Stimulated activated naive B cell treated with anti-CD40 and anti-IgM and Interleukin-4, amounts not matched to agents 10 μg/mL and 1 μg/mL and 100 μg/mL, for 72 hours (primary cell): ENCODE measurements at regions not wholly inside any gene's neighbourhood (a gene's known extent, or its start where the extent isn't known, plus 50 kb on each side); places are given as distances from the start of the nearest gene placed in this dataset.

Source experiments
- ATAC-seq, 2 donors: fragments of 150-1000 bp; cut with Tn5 transposase; replicated peaks; 2 replicates each; pipeline ENCODE4 v1.10.0; 2021; ENCODE audit warnings: moderate library complexity in 1 of 2
- DNase-seq: peaks from one replicate; pipeline ENCODE4 v3.0.0; 2021
- H3K27ac Mint-ChIP-seq: one replicate; pipeline ENCODE4 v1.8.0; 2022; ENCODE audit warnings: mild to moderate bottlenecking, mixed read lengths
- H3K27me3 Mint-ChIP-seq, 2 donors: one replicate each; pipeline ENCODE4 v1.8.0; 2022; ENCODE audit warnings: mixed read lengths in 2 of 2
- H3K36me3 Mint-ChIP-seq, 2 donors: one replicate each; pipeline ENCODE4 v1.8.0; 2022; ENCODE audit warnings: mixed read lengths in 2 of 2, mild to moderate bottlenecking in 1 of 2
- H3K4me1 Mint-ChIP-seq, 2 donors: one replicate each; pipeline ENCODE4 v1.8.0; 2022; ENCODE audit warnings: mixed read lengths in 2 of 2, mild to moderate bottlenecking in 1 of 2
- H3K4me3 Mint-ChIP-seq, 2 donors: one replicate each; pipeline ENCODE4 v1.8.0; 2022; ENCODE audit warnings: mild to moderate bottlenecking in 2 of 2, mixed read lengths in 2 of 2, moderate library complexity in 1 of 2
- H3K9me3 Mint-ChIP-seq, 2 donors: one replicate each; pipeline ENCODE4 v1.8.0; 2022; ENCODE audit warnings: mixed read lengths in 2 of 2, mild to moderate bottlenecking in 1 of 2

DNA sequence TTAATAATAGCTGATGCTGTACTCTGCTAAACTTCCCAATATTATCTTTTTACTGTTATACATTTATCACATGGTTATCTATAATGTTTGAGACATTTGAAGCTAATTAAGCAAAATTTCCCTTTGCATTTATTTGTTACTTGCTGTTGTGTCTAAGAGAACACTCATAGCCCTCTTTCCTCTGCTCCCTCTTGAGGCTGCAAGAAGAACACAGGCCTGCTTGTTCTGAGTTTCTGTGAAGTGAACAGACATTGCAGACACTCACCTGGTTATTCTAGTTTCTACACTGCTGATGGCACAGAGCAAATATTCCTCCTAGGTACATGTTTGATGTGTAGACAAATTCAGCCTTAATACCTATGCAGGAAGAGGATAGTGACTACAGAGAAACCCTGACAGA is 367.8 kb downstream of the GASK1B start:
- Mint-ChIP-seq H3K27ac (no peak overlapping the region), H3K4me1 (no peaks in the 10 kb centered on the region), H3K27me3 (no peaks in the 10 kb centered on the region), H3K36me3 (no peaks in the 10 kb centered on the region), H3K4me3 (no peak overlapping the region), H3K9me3 (peaks cover 0 to 2% of the 10 kb centered on the region in 2 donors)
- ATAC-seq (no peak), DNase-seq (no peak)

DNA sequence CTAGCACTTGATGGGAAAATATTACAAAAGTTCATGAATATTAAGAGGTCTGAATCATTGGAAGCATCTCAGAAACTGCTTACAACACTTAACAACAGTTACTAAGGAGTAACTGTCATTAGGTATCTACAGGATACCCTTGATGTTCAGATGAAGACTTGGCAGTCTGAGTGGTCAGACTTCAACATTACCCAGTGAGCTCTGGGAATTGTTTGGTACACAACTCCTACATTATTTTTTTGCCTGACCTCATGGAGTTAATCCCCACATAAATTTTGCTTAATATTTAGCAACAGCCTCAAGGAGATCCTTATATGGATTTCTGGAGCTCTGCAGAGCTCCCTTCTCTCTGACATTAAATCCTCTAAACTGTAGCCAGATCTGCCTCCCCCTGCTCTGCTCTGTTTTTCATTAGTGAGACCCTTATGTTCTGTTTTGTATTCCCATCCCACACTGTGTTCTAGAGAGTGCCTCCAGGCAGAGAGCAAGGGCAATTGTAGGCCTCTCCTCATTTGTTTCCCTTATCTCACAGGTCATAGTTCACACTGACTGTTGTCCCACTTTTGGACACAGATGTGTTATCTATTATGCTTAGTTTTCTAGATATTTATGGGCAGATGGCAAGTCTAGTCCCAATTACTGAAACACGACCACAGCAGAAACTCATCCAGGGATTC is 368.8 kb downstream of the GASK1B start:
- no peaks in the 10 kb centered on the region for H3K36me3 Mint-ChIP-seq
- no peak overlapping the region for H3K27ac Mint-ChIP-seq
- no peaks in the 10 kb centered on the region for H3K27me3 Mint-ChIP-seq
- H3K4me3 Mint-ChIP-seq = no peak overlapping the region
- ATAC-seq = no peak
- no peaks in the 10 kb centered on the region for H3K4me1 Mint-ChIP-seq
- no peak for DNase-seq
- H3K9me3 Mint-ChIP-seq = peaks cover 0 to 2% of the 10 kb centered on the region in 2 donors

DNA sequence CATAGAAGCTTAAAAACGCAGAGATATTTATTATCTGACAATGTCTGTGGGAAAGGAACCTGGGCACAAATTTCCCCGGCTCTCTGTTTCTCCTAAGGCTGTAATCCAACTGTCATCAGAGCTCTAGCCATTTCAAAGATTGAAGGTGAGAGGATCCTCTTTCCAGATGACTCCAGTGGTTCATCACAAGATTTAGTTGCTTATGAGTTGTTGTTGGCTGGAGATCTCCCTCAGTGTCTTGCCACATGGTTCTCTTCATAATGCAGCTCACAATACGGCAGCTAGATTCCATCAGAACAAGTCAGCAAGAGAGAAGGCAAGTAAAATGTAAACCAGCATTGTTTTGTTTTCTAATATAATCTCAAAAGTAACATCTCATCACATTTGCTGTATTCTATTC is 369.4 kb downstream of the GASK1B start:
- Mint-ChIP-seq H3K27ac (no peak overlapping the region), H3K4me1 (no peaks in the 10 kb centered on the region), H3K4me3 (no peak overlapping the region), H3K9me3 (peaks cover 0 to 2% of the 10 kb centered on the region in 2 donors), H3K36me3 (no peaks in the 10 kb centered on the region), H3K27me3 (no peaks in the 10 kb centered on the region)
- DNase-seq (no peak), ATAC-seq (no peak)

DNA sequence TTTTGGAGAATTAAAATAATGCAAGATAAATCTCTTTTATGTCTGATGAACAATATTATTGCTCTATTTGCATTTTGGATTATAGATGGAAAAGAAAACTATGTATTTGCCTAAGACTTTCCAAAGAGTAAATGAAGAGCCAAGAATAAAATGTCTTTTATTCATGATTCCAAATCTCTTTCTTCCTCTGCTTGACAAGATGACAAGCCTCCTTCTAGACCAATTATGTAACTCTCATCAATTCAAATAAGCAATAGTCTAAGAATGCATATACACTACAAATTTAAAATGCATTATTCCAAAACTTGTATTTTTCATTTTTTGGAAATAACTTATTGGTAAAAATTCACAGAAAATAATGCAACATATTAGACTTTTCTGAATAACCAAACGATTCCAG is 377.3 kb downstream of the GASK1B start:
- H3K27ac Mint-ChIP-seq = no peak overlapping the region
- no peaks in the 10 kb centered on the region for H3K36me3 Mint-ChIP-seq
- H3K4me3 Mint-ChIP-seq = no peak overlapping the region
- DNase-seq (no peak), ATAC-seq (no peak)
- peaks cover 0 to 4% of the 10 kb centered on the region in 2 donors for H3K9me3 Mint-ChIP-seq
- no peaks in the 10 kb centered on the region for H3K4me1 Mint-ChIP-seq
- no peaks in the 10 kb centered on the region for H3K27me3 Mint-ChIP-seq

DNA sequence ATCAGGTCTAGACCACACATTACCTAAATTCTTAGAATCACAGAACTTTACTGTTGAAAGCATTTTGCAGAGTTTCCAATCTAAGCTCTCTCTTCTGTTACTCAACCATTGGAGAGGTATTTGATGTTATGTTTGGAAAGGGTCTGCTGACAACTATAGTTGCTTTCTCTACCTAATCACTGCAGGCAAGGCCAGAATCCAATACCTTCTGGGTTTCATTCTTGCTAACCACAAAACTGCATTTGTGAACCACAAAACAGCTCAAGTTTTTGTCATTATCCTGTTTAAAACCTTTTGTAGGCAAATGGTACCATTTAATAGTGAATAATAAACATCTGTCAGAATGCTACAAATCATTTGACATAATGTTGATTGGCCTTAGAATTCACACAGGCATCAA is 380.1 kb downstream of the GASK1B start:
- ATAC-seq = no peak
- Mint-ChIP-seq H3K4me3 (no peak overlapping the region), H3K36me3 (no peaks in the 10 kb centered on the region), H3K27ac (no peak overlapping the region), H3K4me1 (no peaks in the 10 kb centered on the region), H3K27me3 (no peaks in the 10 kb centered on the region), H3K9me3 (peaks cover 0 to 4% of the 10 kb centered on the region in 2 donors)
- DNase-seq = no peak

DNA sequence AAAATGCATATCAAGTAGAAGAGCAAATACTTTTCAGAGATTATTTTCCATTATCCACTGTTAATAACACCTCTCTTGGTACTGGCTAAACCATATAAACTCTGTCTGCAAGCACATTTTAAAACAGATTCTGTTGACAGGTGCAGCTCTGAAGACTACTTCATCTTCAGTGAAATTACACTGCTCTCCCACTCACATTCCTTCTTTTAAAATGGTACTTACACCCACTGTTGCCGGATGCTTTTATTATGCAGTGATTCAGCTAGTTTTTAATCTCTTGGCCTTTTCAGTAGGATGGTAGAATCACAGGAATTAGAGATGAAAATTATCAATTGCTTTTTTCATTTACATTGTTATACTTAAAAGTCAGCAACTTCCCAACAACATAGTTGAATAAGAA is 381.6 kb downstream of the GASK1B start:
- ATAC-seq (no peak), DNase-seq (no peak)
- Mint-ChIP-seq H3K36me3 (no peaks in the 10 kb centered on the region), H3K9me3 (peaks cover 0 to 1% of the 10 kb centered on the region in 2 donors), H3K4me3 (no peak overlapping the region), H3K27ac (no peak overlapping the region), H3K4me1 (no peaks in the 10 kb centered on the region), H3K27me3 (no peaks in the 10 kb centered on the region)

DNA sequence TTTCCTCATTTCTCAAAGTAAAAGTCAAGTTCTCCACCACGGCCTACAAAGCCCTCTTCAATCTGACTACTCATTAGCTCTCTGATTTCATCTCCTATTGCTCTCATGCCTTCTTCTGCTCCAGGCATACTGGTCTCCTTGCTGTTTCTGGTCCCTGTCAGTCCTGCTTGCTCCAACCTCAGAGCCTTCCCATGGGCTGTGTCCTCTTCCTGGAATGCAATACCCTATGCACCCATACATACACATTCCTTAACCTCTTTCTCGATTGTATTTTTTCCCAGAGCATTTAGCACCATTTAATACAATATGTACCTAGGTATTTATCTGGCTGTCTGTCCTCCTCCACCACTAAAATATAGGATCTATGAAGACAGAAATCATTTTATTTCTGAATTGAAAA is 385.2 kb downstream of the GASK1B start:
- no peaks in the 10 kb centered on the region for H3K4me1 Mint-ChIP-seq
- H3K27ac Mint-ChIP-seq = no peak overlapping the region
- H3K36me3 Mint-ChIP-seq = no peaks in the 10 kb centered on the region
- no peak for DNase-seq
- peaks cover 0 to 1% of the 10 kb centered on the region in 2 donors for H3K9me3 Mint-ChIP-seq
- no peak overlapping the region for H3K4me3 Mint-ChIP-seq
- no peaks in the 10 kb centered on the region for H3K27me3 Mint-ChIP-seq
- no peak for ATAC-seq

DNA sequence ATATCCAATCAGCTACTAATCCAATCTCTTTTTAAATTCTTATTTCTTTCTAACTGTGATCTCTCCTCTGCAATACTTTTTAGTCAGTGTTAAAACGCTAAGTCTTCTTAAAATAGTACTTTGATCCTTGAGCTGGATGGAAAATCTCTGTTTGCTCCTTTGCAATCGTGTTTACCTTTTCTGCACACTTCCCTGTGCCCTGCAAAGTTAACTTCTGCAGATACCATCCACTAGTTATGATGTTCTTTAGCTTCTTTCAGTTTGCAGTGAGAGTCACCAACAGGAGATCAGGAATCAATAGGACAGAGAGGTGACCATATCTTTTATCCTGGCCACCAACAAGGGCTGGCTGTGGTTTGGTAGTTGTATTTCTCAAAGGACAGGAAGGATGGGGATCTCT is 391.5 kb downstream of the GASK1B start:
- no peaks in the 10 kb centered on the region for H3K4me1 Mint-ChIP-seq
- peaks cover 0 to 3% of the 10 kb centered on the region in 2 donors for H3K9me3 Mint-ChIP-seq
- H3K4me3 Mint-ChIP-seq = no peak overlapping the region
- no peaks in the 10 kb centered on the region for H3K27me3 Mint-ChIP-seq
- ATAC-seq (no peak), DNase-seq (no peak)
- no peaks in the 10 kb centered on the region for H3K36me3 Mint-ChIP-seq
- no peak overlapping the region for H3K27ac Mint-ChIP-seq

DNA sequence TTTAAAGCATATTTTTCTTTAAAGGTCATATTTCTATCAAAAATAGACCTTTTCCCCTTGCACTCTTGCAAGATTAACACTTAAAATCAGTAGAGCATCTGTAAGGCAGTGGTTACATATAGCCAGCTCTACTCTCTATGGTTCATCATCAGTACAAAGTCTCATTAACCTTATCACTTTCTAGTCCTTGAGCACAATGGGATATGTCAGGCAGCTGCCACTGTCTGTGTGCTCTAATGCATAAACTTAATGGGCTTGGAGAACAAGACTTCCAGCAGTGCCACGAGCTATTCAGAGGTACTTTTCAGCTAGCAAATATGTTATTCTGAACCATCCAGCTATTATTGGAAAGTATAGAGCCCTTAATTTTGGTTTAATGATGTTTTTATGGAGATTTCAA is 393.7 kb downstream of the GASK1B start:
- DNase-seq = no peak
- H3K27ac Mint-ChIP-seq = no peak overlapping the region
- H3K27me3 Mint-ChIP-seq = no peaks in the 10 kb centered on the region

DNA sequence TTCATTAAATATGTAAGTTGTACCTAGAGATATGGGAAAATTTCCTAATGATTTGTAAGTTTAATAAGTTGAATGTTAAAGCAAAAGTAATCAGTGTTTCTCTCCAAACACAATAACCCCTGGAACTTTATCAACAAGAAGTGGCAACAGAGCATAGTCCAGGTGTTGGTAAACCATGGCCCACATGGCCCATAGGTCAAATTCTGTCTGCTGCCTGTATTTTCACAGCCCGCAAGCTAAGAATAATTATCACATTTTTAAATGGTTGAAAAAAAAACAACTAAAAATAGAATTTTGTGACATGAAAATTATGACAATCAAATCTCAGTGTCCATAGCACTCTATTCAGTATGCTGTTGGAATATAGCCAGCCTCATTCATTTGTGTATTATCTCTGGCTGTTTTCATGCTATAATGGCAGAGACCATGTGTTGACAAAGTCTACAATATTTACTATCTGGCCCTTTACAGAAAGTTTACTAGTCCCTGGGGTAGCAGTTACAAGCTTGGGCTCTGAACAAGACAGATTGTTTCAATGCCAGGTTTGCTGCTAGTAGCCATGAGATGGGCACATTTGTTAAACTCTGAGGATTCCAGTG is 395.8 kb downstream of the GASK1B start:
- Mint-ChIP-seq H3K36me3 (no peaks in the 10 kb centered on the region), H3K27ac (no peak overlapping the region), H3K4me3 (no peak overlapping the region), H3K4me1 (no peaks in the 10 kb centered on the region), H3K27me3 (no peaks in the 10 kb centered on the region), H3K9me3 (peaks cover 0 to 3% of the 10 kb centered on the region in 2 donors)
- ATAC-seq = no peak
- no peak for DNase-seq

More for the DNA sequence above, 393.7 kb downstream of the GASK1B start:
- no peak for ATAC-seq
- H3K36me3 Mint-ChIP-seq = no peaks in the 10 kb centered on the region
- H3K4me1 Mint-ChIP-seq = no peaks in the 10 kb centered on the region
- H3K9me3 Mint-ChIP-seq = peaks cover 0 to 3% of the 10 kb centered on the region in 2 donors
- H3K4me3 Mint-ChIP-seq = no peak overlapping the region

DNA sequence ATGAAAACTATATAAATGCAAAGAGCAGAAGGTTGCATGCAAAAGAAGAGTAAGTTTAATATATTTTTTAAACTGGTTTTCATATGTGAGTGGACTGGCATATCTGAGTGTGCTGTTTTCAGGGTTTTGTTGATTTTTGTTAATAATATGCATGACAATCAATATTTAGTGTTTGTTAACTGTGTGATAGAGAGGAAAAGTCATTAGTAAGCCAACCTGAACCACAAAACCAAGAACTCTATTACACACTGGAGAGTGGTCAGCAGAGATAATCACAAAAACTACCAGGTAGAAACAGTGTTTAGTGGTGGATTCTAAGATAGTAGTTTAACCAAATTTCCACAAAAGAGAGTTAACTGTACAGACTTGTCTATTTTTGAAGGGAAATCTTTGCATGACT is 396.9 kb downstream of the GASK1B start:
- Mint-ChIP-seq H3K27ac (no peak overlapping the region), H3K4me1 (no peaks in the 10 kb centered on the region), H3K27me3 (no peaks in the 10 kb centered on the region), H3K9me3 (peaks cover 0 to 3% of the 10 kb centered on the region in 2 donors), H3K4me3 (no peak overlapping the region), H3K36me3 (no peaks in the 10 kb centered on the region)
- ATAC-seq = no peak
- DNase-seq = no peak

DNA sequence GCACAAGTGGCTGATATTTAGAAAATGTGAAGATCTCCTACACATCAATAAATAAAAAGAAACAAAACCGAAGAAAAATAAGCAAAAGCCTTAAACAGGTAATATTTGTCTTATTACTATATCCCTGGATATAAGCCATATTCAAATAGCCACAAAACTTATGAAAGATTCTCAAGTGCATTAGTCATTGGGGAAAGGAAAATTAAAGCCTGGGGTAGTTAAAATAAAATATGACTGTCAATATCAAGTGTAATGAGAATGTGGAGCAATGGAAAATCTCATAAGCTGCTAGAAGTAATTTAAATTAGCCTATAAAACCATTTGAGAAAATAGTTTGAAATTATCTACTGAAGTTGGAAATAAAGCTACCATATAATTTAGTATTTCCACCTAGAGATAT is 399.9 kb downstream of the GASK1B start:
- H3K9me3 Mint-ChIP-seq = no peaks in the 10 kb centered on the region
- ATAC-seq (no peak), DNase-seq (no peak)
- H3K4me3 Mint-ChIP-seq = no peak overlapping the region
- H3K36me3 Mint-ChIP-seq = no peaks in the 10 kb centered on the region
- H3K27me3 Mint-ChIP-seq = no peaks in the 10 kb centered on the region
- no peaks in the 10 kb centered on the region for H3K4me1 Mint-ChIP-seq
- no peak overlapping the region for H3K27ac Mint-ChIP-seq

DNA sequence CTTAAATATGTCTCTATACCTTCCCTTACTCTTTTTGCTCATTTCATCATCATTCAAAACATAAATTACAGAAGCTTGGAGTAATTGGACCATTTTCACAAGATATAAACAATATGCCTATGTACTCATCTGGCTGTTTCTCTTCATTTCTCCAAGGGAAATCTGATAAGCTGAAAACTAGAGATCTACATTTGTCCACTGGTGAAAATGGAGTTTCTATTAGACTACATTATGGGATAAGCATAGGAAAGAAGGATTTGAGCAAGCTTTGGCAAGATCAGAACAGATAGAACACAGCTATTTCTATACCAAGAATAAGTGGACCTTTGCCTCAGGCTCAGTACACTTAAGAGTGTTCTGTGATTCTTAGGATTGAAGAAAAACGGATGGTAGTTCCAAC is 404.4 kb downstream of the GASK1B start:
- no peak for ATAC-seq
- Mint-ChIP-seq H3K4me1 (no peaks in the 10 kb centered on the region), H3K27ac (no peak overlapping the region)

DNA sequence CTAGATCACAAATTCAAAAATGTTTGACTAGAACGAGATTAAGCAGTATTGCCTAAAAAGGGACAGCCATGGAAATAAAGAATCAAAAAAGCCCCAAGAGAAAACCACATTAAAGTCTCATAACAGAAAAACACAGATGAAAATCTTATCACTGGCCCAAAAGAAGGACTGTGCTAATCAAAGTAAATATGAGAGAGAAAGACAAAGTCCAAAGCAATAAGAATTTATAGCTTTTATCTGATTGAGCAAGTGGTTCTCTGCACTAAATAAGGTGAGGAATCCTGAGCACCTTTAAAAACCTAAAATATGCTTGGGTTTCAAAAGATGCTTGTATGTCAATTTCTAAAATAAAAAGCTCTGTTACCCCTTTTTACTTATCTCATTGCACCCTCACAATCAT is 409.3 kb downstream of the GASK1B start:
- Mint-ChIP-seq H3K9me3 (peaks cover 0 to 6% of the 10 kb centered on the region in 2 donors), H3K27me3 (no peaks in the 10 kb centered on the region), H3K4me1 (no peaks in the 10 kb centered on the region), H3K27ac (no peak overlapping the region), H3K36me3 (no peaks in the 10 kb centered on the region), H3K4me3 (no peak overlapping the region)
- no peak for ATAC-seq
- DNase-seq = no peak

More for the DNA sequence above, 404.4 kb downstream of the GASK1B start:
- Mint-ChIP-seq H3K36me3 (no peaks in the 10 kb centered on the region), H3K27me3 (no peaks in the 10 kb centered on the region), H3K4me3 (no peak overlapping the region), H3K9me3 (no peaks in the 10 kb centered on the region)
- DNase-seq = no peak

DNA sequence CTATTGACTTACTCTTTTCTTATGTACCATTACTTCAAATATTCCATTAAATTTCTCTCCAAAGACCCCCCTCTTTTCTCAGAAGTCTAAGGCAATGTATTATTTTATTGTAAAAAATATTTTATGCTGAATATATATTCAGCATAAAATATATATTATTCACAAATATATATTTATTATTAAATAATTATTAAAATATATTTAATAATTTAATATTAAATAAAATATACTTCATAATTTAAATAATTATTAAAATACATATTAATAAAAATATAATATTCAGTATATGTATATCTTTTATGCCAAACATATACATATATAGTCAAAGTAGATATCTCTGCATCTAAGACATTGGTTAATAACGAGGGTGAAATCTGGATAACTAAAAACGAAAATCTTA is 418.4 kb downstream of the GASK1B start:
- DNase-seq = no peak
- ATAC-seq = no peak
- Mint-ChIP-seq H3K9me3 (peaks cover 12 to 14% of the 10 kb centered on the region in 2 donors), H3K4me1 (no peaks in the 10 kb centered on the region), H3K27ac (no peak overlapping the region), H3K27me3 (no peaks in the 10 kb centered on the region), H3K4me3 (no peak overlapping the region), H3K36me3 (no peaks in the 10 kb centered on the region)
